ENCODE measurements at regions not wholly inside any gene's neighbourhood (a gene's known extent, or its start where the extent isn't known, plus 50 kb on each side); places are given as distances from the start of the nearest gene placed in this dataset.

- no peak for TF ChIP-seq EZH2phosphoT487 (IDR thresholded peaks at IDR 0.05; ENCODE audit: borderline replicate concordance, low read depth, low read length)
- TF ChIP-seq, protein P1, sequence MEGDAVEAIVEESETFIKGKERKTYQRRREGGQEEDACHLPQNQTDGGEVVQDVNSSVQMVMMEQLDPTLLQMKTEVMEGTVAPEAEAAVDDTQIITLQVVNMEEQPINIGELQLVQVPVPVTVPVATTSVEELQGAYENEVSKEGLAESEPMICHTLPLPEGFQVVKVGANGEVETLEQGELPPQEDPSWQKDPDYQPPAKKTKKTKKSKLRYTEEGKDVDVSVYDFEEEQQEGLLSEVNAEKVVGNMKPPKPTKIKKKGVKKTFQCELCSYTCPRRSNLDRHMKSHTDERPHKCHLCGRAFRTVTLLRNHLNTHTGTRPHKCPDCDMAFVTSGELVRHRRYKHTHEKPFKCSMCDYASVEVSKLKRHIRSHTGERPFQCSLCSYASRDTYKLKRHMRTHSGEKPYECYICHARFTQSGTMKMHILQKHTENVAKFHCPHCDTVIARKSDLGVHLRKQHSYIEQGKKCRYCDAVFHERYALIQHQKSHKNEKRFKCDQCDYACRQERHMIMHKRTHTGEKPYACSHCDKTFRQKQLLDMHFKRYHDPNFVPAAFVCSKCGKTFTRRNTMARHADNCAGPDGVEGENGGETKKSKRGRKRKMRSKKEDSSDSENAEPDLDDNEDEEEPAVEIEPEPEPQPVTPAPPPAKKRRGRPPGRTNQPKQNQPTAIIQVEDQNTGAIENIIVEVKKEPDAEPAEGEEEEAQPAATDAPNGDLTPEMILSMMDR (conservative IDR thresholded peaks at IDR 0.05; ENCODE audit: low read length), result no peak
These were observed 173.3 kb upstream of the ERBB4 start for GRCh38 chr2:212711856-212712255.
